ENCODE measurements at regions not wholly inside any gene's neighbourhood (a gene's known extent, or its start where the extent isn't known, plus 50 kb on each side); places are given as distances from the start of the nearest gene placed in this dataset.
"Not testable (repeated sequence)": the region's sequence is repeated elsewhere in the genome, so short reads cannot be mapped to it uniquely, and the experiment has no call there.

GRCh38 chr12:46667551-46667950 lies 158.2 kb downstream of the SLC38A4 start:
- FAIRE-seq (no peak), DNase-seq (ENCODE audit: insufficient read length) (no peak)
- TF ChIP-seq POLR2AphosphoS5 (IDR thresholded peaks at IDR 0.05; ENCODE audit: low read depth, low read length) (no peak), TAF1 (IDR thresholded peaks at IDR 0.05; ENCODE audit: borderline replicate concordance, low read depth, low read length) (no peak), POLR2A (IDR thresholded peaks at IDR 0.05; ENCODE audit: low read depth, low read length) (no peak)

- FAIRE-seq (no peak), DNase-seq (ENCODE audit: insufficient read length) (no peak)
These were observed 161.0 kb downstream of the SLC38A4 start for GRCh38 chr12:46664761-46665287.

GRCh38 chr12:46663318-46663717 lies 162.5 kb downstream of the SLC38A4 start:
- FAIRE-seq (no peak), DNase-seq (ENCODE audit: insufficient read length) (no peak)
- TF ChIP-seq POLR2A (IDR thresholded peaks at IDR 0.05; ENCODE audit: low read depth, low read length) (no peak), POLR2AphosphoS5 (IDR thresholded peaks at IDR 0.05; ENCODE audit: low read depth, low read length) (no peak), TAF1 (IDR thresholded peaks at IDR 0.05; ENCODE audit: borderline replicate concordance, low read depth, low read length) (no peak)

More at GRCh38 chr12:46664761-46665287, 161.0 kb downstream of the SLC38A4 start:
- TF ChIP-seq POLR2A (IDR thresholded peaks at IDR 0.05; ENCODE audit: low read depth, low read length) (no peak), TAF1 (IDR thresholded peaks at IDR 0.05; ENCODE audit: borderline replicate concordance, low read depth, low read length) (no peak), POLR2AphosphoS5 (IDR thresholded peaks at IDR 0.05; ENCODE audit: low read depth, low read length) (no peak)

GRCh38 chr12:46661110-46661845 lies 164.5 kb downstream of the SLC38A4 start:
- DNase-seq (ENCODE audit: insufficient read length): no peak
- TF ChIP-seq POLR2AphosphoS5 (IDR thresholded peaks at IDR 0.05; ENCODE audit: low read depth, low read length): no peak
- TF ChIP-seq TAF1 (IDR thresholded peaks at IDR 0.05; ENCODE audit: borderline replicate concordance, low read depth, low read length): no peak
- TF ChIP-seq POLR2A (IDR thresholded peaks at IDR 0.05; ENCODE audit: low read depth, low read length): no peak
- no peak for FAIRE-seq

GRCh38 chr12:46660719-46661109 lies 165.1 kb downstream of the SLC38A4 start:
- DNase-seq (ENCODE audit: insufficient read length) (no peak), FAIRE-seq (no peak)
- no peak for TF ChIP-seq POLR2A (IDR thresholded peaks at IDR 0.05; ENCODE audit: low read depth, low read length)

GRCh38 chr12:46660276-46660675 lies 165.5 kb downstream of the SLC38A4 start:
- DNase-seq (ENCODE audit: insufficient read length) (no peak), FAIRE-seq (no peak)
- TF ChIP-seq TAF1 (IDR thresholded peaks at IDR 0.05; ENCODE audit: borderline replicate concordance, low read depth, low read length) (no peak), POLR2A (IDR thresholded peaks at IDR 0.05; ENCODE audit: low read depth, low read length) (no peak), POLR2AphosphoS5 (IDR thresholded peaks at IDR 0.05; ENCODE audit: low read depth, low read length) (no peak)

GRCh38 chr12:46659824-46660223 lies 166.0 kb downstream of the SLC38A4 start:
- FAIRE-seq: no peak
- TF ChIP-seq TAF1 (IDR thresholded peaks at IDR 0.05; ENCODE audit: borderline replicate concordance, low read depth, low read length) (no peak), POLR2AphosphoS5 (IDR thresholded peaks at IDR 0.05; ENCODE audit: low read depth, low read length) (no peak), POLR2A (IDR thresholded peaks at IDR 0.05; ENCODE audit: low read depth, low read length) (no peak)
- DNase-seq (ENCODE audit: insufficient read length): no peak

GRCh38 chr12:46659032-46659650 lies 166.7 kb downstream of the SLC38A4 start:
- TF ChIP-seq POLR2A (IDR thresholded peaks at IDR 0.05; ENCODE audit: low read depth, low read length) (no peak), POLR2AphosphoS5 (IDR thresholded peaks at IDR 0.05; ENCODE audit: low read depth, low read length) (no peak), TAF1 (IDR thresholded peaks at IDR 0.05; ENCODE audit: borderline replicate concordance, low read depth, low read length) (no peak)
- FAIRE-seq: no peak
- DNase-seq (ENCODE audit: insufficient read length): no peak

- DNase-seq (ENCODE audit: insufficient read length) (no peak), FAIRE-seq (no peak)
- TF ChIP-seq POLR2AphosphoS5 (IDR thresholded peaks at IDR 0.05; ENCODE audit: low read depth, low read length) (no peak), POLR2A (IDR thresholded peaks at IDR 0.05; ENCODE audit: low read depth, low read length) (no peak), TAF1 (IDR thresholded peaks at IDR 0.05; ENCODE audit: borderline replicate concordance, low read depth, low read length) (no peak)
These were observed 168.1 kb downstream of the SLC38A4 start for GRCh38 chr12:46657453-46658411.

- not testable (repeated sequence) for FAIRE-seq
These were observed 169.8 kb downstream of the SLC38A4 start for GRCh38 chr12:46655984-46656383.

GRCh38 chr12:46653311-46653710 lies 172.5 kb downstream of the SLC38A4 start:
- DNase-seq (ENCODE audit: insufficient read length) (no peak), FAIRE-seq (no peak)
- TF ChIP-seq POLR2A (IDR thresholded peaks at IDR 0.05; ENCODE audit: low read depth, low read length) (no peak), TAF1 (IDR thresholded peaks at IDR 0.05; ENCODE audit: borderline replicate concordance, low read depth, low read length) (no peak)

More at GRCh38 chr12:46655984-46656383, 169.8 kb downstream of the SLC38A4 start:
- not testable (repeated sequence) for DNase-seq (ENCODE audit: insufficient read length)

Data from GM12892 (cell line).